ENCODE measurements at regions not wholly inside any gene's neighbourhood (a gene's known extent, or its start where the extent isn't known, plus 50 kb on each side); places are given as distances from the start of the nearest gene placed in this dataset.
A peak's percentile ranks its signal among the peaks of the same experiment; 100 is the strongest.

DNA sequence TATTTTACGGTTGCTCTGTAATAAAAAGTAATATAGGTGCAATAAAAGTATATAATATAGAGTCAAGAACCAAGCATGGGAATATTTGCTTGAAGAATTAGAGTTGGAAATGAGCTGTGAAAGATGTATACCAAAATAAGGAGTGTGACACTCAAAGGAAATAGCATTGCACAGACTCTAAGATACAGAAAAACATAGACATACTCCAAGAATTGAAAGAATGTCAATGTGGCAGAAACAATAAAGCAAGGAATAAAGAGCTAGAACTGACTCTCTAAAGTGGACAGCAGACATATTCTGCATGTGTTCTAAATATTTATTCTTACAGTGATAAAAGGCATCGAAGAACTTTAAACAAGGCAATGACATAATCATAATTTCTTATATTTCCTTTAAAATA, 561.1 kb upstream of the SETBP1 start:
- ATAC-seq = peak; percentile 54; the same call in 2 of the 3 replicates
- TF ChIP-seq, protein P1, sequence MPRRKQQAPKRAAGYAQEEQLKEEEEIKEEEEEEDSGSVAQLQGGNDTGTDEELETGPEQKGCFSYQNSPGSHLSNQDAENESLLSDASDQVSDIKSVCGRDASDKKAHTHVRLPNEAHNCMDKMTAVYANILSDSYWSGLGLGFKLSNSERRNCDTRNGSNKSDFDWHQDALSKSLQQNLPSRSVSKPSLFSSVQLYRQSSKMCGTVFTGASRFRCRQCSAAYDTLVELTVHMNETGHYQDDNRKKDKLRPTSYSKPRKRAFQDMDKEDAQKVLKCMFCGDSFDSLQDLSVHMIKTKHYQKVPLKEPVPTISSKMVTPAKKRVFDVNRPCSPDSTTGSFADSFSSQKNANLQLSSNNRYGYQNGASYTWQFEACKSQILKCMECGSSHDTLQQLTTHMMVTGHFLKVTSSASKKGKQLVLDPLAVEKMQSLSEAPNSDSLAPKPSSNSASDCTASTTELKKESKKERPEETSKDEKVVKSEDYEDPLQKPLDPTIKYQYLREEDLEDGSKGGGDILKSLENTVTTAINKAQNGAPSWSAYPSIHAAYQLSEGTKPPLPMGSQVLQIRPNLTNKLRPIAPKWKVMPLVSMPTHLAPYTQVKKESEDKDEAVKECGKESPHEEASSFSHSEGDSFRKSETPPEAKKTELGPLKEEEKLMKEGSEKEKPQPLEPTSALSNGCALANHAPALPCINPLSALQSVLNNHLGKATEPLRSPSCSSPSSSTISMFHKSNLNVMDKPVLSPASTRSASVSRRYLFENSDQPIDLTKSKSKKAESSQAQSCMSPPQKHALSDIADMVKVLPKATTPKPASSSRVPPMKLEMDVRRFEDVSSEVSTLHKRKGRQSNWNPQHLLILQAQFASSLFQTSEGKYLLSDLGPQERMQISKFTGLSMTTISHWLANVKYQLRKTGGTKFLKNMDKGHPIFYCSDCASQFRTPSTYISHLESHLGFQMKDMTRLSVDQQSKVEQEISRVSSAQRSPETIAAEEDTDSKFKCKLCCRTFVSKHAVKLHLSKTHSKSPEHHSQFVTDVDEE (CRISPR knock-in tag; IDR thresholded peaks at IDR 0.05) = no peak
- no peak for TF ChIP-seq ARNTL (CRISPR knock-in tag; IDR thresholded peaks at IDR 0.05; ENCODE audit: borderline replicate concordance, low read depth)
- no peak for TF ChIP-seq ESRRG (CRISPR knock-in tag; IDR thresholded peaks at IDR 0.05)
- no peak for TF ChIP-seq CSDC2 (CRISPR knock-in tag; IDR thresholded peaks at IDR 0.05)
- TF ChIP-seq BACH2 (CRISPR knock-in tag; IDR thresholded peaks at IDR 0.05; ENCODE audit: borderline replicate concordance) = no peak
- no peak for TF ChIP-seq TOX (CRISPR knock-in tag; IDR thresholded peaks at IDR 0.05; ENCODE audit: borderline replicate concordance)
- TF ChIP-seq, protein P2, sequence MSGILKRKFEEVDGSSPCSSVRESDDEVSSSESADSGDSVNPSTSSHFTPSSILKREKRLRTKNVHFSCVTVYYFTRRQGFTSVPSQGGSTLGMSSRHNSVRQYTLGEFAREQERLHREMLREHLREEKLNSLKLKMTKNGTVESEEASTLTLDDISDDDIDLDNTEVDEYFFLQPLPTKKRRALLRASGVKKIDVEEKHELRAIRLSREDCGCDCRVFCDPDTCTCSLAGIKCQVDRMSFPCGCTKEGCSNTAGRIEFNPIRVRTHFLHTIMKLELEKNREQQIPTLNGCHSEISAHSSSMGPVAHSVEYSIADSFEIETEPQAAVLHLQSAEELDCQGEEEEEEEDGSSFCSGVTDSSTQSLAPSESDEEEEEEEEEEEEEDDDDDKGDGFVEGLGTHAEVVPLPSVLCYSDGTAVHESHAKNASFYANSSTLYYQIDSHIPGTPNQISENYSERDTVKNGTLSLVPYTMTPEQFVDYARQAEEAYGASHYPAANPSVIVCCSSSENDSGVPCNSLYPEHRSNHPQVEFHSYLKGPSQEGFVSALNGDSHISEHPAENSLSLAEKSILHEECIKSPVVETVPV (CRISPR knock-in tag; IDR thresholded peaks at IDR 0.05) = no peak
- TF ChIP-seq, protein P3, sequence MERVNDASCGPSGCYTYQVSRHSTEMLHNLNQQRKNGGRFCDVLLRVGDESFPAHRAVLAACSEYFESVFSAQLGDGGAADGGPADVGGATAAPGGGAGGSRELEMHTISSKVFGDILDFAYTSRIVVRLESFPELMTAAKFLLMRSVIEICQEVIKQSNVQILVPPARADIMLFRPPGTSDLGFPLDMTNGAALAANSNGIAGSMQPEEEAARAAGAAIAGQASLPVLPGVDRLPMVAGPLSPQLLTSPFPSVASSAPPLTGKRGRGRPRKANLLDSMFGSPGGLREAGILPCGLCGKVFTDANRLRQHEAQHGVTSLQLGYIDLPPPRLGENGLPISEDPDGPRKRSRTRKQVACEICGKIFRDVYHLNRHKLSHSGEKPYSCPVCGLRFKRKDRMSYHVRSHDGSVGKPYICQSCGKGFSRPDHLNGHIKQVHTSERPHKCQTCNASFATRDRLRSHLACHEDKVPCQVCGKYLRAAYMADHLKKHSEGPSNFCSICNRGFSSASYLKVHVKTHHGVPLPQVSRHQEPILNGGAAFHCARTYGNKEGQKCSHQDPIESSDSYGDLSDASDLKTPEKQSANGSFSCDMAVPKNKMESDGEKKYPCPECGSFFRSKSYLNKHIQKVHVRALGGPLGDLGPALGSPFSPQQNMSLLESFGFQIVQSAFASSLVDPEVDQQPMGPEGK (CRISPR knock-in tag; IDR thresholded peaks at IDR 0.05; ENCODE audit: borderline replicate concordance) = no peak
- no peak for TF ChIP-seq ZNF565 (CRISPR knock-in tag; conservative IDR thresholded peaks at IDR 0.05; ENCODE audit: low read depth)
- no peak for TF ChIP-seq RARB (CRISPR knock-in tag; IDR thresholded peaks at IDR 0.05)
- TF ChIP-seq ZNF8 (CRISPR knock-in tag; IDR thresholded peaks at IDR 0.05) = no peak
- no peak for TF ChIP-seq GLIS3 (CRISPR knock-in tag; IDR thresholded peaks at IDR 0.05)
- TF ChIP-seq, protein P4, sequence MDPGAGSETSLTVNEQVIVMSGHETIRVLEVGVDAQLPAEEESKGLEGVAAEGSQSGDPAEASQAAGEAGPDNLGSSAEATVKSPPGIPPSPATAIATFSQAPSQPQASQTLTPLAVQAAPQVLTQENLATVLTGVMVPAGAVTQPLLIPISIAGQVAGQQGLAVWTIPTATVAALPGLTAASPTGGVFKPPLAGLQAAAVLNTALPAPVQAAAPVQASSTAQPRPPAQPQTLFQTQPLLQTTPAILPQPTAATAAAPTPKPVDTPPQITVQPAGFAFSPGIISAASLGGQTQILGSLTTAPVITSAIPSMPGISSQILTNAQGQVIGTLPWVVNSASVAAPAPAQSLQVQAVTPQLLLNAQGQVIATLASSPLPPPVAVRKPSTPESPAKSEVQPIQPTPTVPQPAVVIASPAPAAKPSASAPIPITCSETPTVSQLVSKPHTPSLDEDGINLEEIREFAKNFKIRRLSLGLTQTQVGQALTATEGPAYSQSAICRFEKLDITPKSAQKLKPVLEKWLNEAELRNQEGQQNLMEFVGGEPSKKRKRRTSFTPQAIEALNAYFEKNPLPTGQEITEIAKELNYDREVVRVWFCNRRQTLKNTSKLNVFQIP (CRISPR knock-in tag; IDR thresholded peaks at IDR 0.05; ENCODE audit: borderline replicate concordance, low read depth) = no peak
- TF ChIP-seq ZC3H10 (CRISPR knock-in tag; IDR thresholded peaks at IDR 0.05) = no peak
- no peak for TF ChIP-seq PPARA (CRISPR knock-in tag; IDR thresholded peaks at IDR 0.05; ENCODE audit: borderline replicate concordance)

DNA sequence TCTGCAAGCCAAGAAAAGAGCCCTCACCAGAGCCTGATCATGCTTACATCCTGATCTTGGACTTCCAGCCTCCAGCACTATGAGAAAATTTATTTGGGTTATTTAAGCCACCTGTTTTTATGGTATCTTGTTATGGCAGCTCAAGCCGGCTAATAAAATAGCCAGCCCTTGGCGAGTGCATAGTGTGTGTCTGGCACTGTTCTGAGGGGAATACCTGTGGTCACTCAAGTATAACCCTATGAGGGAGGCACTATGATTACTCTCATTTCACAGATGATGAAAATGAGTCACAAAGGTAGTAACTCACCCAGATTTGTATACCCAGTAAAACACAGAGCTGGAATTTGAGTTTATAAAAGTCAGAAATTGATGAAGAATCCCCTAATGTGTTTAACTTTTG, 556.9 kb upstream of the SETBP1 start:
- no peak for ATAC-seq

More for the DNA sequence above, 556.9 kb upstream of the SETBP1 start:
- no peak for TF ChIP-seq ARNTL (CRISPR knock-in tag; IDR thresholded peaks at IDR 0.05; ENCODE audit: borderline replicate concordance, low read depth)
- TF ChIP-seq GLIS3 (CRISPR knock-in tag; IDR thresholded peaks at IDR 0.05) = no peak
- TF ChIP-seq ZNF70 (CRISPR knock-in tag; IDR thresholded peaks at IDR 0.05) = no peak
- TF ChIP-seq TCF4 (CRISPR knock-in tag; IDR thresholded peaks at IDR 0.05; ENCODE audit: borderline replicate concordance) = no peak
- no peak for TF ChIP-seq SNAI2 (CRISPR knock-in tag; IDR thresholded peaks at IDR 0.05)
- no peak for TF ChIP-seq ZFP3 (CRISPR knock-in tag; IDR thresholded peaks at IDR 0.05)
- no peak for TF ChIP-seq ISL1 (CRISPR knock-in tag; IDR thresholded peaks at IDR 0.05)
- no peak for TF ChIP-seq ZC3H10 (CRISPR knock-in tag; IDR thresholded peaks at IDR 0.05)
- TF ChIP-seq PPARA (CRISPR knock-in tag; IDR thresholded peaks at IDR 0.05; ENCODE audit: borderline replicate concordance) = no peak
- no peak for TF ChIP-seq CSDC2 (CRISPR knock-in tag; IDR thresholded peaks at IDR 0.05)
- TF ChIP-seq, protein P1 (CRISPR knock-in tag; IDR thresholded peaks at IDR 0.05) = no peak
- no peak for TF ChIP-seq ZFP30 (CRISPR knock-in tag; IDR thresholded peaks at IDR 0.05)
- TF ChIP-seq, protein P5, sequence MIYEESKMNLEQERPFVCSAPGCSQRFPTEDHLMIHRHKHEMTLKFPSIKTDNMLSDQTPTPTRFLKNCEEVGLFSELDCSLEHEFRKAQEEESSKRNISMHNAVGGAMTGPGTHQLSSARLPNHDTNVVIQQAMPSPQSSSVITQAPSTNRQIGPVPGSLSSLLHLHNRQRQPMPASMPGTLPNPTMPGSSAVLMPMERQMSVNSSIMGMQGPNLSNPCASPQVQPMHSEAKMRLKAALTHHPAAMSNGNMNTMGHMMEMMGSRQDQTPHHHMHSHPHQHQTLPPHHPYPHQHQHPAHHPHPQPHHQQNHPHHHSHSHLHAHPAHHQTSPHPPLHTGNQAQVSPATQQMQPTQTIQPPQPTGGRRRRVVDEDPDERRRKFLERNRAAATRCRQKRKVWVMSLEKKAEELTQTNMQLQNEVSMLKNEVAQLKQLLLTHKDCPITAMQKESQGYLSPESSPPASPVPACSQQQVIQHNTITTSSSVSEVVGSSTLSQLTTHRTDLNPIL (CRISPR knock-in tag; IDR thresholded peaks at IDR 0.05; ENCODE audit: low read depth) = no peak
- no peak for TF ChIP-seq RARB (CRISPR knock-in tag; IDR thresholded peaks at IDR 0.05)
- TF ChIP-seq ZNF8 (CRISPR knock-in tag; IDR thresholded peaks at IDR 0.05) = no peak
- no peak for TF ChIP-seq TOX (CRISPR knock-in tag; IDR thresholded peaks at IDR 0.05; ENCODE audit: borderline replicate concordance)
- TF ChIP-seq, protein P3 (CRISPR knock-in tag; IDR thresholded peaks at IDR 0.05; ENCODE audit: borderline replicate concordance) = no peak
- TF ChIP-seq, protein P4 (CRISPR knock-in tag; IDR thresholded peaks at IDR 0.05; ENCODE audit: borderline replicate concordance, low read depth) = no peak
- no peak for TF ChIP-seq ESRRG (CRISPR knock-in tag; IDR thresholded peaks at IDR 0.05)

Data from SK-N-SH treated with all-trans-retinoic acid at 6 μM for 48 hours (cell line).